ENCODE measurements at regions not wholly inside any gene's neighbourhood (a gene's known extent, or its start where the extent isn't known, plus 50 kb on each side); places are given as distances from the start of the nearest gene placed in this dataset.

DNA sequence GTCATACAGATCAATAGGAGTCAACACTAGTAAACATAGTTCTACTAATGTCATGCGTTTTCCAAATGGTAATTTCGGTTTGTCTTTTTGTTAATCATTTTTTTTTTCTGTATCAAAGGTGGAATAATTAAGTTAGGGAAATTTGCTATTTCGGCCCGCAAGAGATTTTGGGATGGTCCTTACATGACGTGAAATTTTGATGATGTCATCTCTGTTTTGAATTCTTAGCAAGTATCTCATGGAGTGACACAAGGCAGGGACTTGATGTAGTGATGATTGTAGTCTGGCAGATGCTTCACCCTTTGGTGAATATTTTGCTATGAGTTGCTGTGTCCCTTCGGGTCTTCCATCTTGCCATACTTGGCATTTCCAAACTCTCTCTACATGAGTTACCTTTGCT, 608.0 kb downstream of the BCKDHB start:
- TF ChIP-seq POLR2AphosphoS5 (IDR thresholded peaks at IDR 0.05) (no peak), POLR2A (IDR thresholded peaks at IDR 0.05) (no peak)
- TF ChIP-seq, protein P1, sequence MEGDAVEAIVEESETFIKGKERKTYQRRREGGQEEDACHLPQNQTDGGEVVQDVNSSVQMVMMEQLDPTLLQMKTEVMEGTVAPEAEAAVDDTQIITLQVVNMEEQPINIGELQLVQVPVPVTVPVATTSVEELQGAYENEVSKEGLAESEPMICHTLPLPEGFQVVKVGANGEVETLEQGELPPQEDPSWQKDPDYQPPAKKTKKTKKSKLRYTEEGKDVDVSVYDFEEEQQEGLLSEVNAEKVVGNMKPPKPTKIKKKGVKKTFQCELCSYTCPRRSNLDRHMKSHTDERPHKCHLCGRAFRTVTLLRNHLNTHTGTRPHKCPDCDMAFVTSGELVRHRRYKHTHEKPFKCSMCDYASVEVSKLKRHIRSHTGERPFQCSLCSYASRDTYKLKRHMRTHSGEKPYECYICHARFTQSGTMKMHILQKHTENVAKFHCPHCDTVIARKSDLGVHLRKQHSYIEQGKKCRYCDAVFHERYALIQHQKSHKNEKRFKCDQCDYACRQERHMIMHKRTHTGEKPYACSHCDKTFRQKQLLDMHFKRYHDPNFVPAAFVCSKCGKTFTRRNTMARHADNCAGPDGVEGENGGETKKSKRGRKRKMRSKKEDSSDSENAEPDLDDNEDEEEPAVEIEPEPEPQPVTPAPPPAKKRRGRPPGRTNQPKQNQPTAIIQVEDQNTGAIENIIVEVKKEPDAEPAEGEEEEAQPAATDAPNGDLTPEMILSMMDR (IDR thresholded peaks at IDR 0.05), result no peak
- intact Hi-C loops (cut with DNase I; ENCODE audit: low total_unique reads), result no loop called here

DNA sequence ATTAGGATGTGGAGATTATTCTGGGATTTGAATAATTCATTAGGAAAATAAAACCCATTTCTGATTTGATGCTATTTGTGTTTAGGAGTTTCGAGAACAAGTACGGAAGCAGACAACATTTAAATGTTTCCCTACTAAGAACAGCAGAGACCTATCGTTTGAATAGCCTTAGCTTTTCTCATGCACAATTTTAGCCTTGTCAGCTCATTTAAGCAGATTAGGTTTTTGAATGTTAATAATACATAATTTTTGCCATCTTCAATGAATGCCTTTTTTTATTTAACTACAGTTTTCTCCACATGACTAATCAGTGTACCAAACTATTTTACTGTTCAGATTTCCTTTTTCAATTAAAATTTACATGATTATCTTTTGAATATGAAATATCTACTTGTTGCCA, 592.0 kb downstream of the BCKDHB start:
- H3K27ac ChIP-seq, result no peak overlapping the region

More for the DNA sequence above, 608.0 kb downstream of the BCKDHB start:
- DNase-seq (ENCODE audit: low spot score in 2 of 2), result no peak
- Histone ChIP-seq H3K9me3 (no peaks in the 10 kb centered on the region), H3K36me3 (no peaks in the 10 kb centered on the region), H3K4me1 (no peaks in the 10 kb centered on the region), H3K4me3 (no peak overlapping the region), H3K27ac (no peak overlapping the region), H3K27me3 (no peaks in the 10 kb centered on the region)

DNA sequence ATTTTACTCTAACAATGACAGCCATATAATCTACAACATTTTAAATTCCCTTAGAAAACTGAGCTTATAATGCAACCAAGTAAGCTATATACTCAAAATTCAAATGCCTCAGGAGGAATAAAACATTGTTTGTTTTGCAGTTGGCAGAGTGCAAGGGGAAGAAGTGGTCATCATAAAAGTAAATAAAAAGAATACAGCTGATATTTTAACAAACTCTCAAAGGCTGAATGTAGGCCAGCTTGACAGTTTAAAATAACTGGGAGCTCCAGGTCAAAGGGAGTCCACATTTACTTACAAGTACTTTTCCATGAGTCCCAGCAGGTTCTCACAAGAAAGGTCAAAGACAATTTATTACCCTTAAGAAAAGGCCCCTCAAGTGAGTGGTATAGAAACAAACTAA, 589.8 kb downstream of the BCKDHB start:
- no peak overlapping the region for H3K4me3 ChIP-seq
- H3K27me3 ChIP-seq, result no peaks in the 10 kb centered on the region
- no peak overlapping the region for H3K27ac ChIP-seq
- H3K36me3 ChIP-seq, result no peaks in the 10 kb centered on the region
- no peak for DNase-seq (ENCODE audit: low spot score in 2 of 2)
- intact Hi-C loops (cut with DNase I; ENCODE audit: low total_unique reads), result no loop called here
- peaks cover 8% of the 10 kb centered on the region in 2 donors for H3K9me3 ChIP-seq
- no peak for TF ChIP-seq POLR2A (IDR thresholded peaks at IDR 0.05)
- TF ChIP-seq POLR2AphosphoS5 (IDR thresholded peaks at IDR 0.05), result no peak
- TF ChIP-seq, protein P1 (IDR thresholded peaks at IDR 0.05), result no peak
- no peaks in the 10 kb centered on the region for H3K4me1 ChIP-seq

More for the DNA sequence above, 592.0 kb downstream of the BCKDHB start:
- no peaks in the 10 kb centered on the region for H3K36me3 ChIP-seq
- H3K4me3 ChIP-seq, result no peak overlapping the region
- TF ChIP-seq POLR2A (IDR thresholded peaks at IDR 0.05), result no peak
- no peak for TF ChIP-seq POLR2AphosphoS5 (IDR thresholded peaks at IDR 0.05)
- TF ChIP-seq, protein P1 (IDR thresholded peaks at IDR 0.05), result no peak
- DNase-seq (ENCODE audit: low spot score in 2 of 2), result no peak
- no peaks in the 10 kb centered on the region for H3K4me1 ChIP-seq
- H3K27me3 ChIP-seq, result no peaks in the 10 kb centered on the region
- intact Hi-C loops (cut with DNase I; ENCODE audit: low total_unique reads), result no loop called here
- peaks cover 8 to 15% of the 10 kb centered on the region in 2 donors for H3K9me3 ChIP-seq

DNA sequence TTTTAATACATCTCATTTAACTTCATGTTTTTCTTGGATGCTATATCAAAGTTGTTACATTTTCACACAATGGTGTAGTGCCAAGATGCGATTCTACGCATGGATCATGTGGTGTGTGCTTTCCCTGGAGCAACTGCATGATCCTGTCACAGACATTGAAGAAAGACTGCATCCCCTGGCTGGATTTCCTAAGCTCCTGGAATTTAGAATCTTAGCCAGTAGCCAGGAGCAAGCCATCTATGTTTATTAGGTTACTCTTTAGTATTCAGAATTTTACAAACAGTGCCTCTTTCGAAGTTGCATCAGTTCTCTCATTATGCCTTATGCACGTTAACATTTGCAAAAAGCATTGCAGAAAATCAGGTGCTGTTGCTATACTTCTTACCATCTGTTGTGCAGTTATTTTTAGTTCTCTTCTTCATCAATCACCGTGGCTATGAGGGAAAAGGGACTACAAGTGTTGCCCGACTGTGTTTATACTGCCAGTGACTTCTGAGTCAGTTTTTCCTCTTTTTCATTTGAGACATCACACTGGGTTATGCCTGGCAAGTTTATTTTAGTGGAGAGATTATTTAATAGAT, 584.2 kb downstream of the BCKDHB start:
- Histone ChIP-seq H3K36me3 (no peaks in the 10 kb centered on the region), H3K4me1 (no peaks in the 10 kb centered on the region), H3K4me3 (peak overlapping the region in 1 of 3 donors; percentile 15), H3K27me3 (no peaks in the 10 kb centered on the region), H3K9me3 (peaks cover 0 to 4% of the 10 kb centered on the region in 2 donors), H3K27ac (no peak overlapping the region)
- TF ChIP-seq POLR2AphosphoS5 (IDR thresholded peaks at IDR 0.05) (no peak), POLR2A (IDR thresholded peaks at IDR 0.05) (no peak)
- TF ChIP-seq, protein P1 (IDR thresholded peaks at IDR 0.05), result no peak
- intact Hi-C loops (cut with DNase I; ENCODE audit: low total_unique reads), result no loop called here
- DNase-seq (ENCODE audit: low spot score in 2 of 2), result no peak

DNA sequence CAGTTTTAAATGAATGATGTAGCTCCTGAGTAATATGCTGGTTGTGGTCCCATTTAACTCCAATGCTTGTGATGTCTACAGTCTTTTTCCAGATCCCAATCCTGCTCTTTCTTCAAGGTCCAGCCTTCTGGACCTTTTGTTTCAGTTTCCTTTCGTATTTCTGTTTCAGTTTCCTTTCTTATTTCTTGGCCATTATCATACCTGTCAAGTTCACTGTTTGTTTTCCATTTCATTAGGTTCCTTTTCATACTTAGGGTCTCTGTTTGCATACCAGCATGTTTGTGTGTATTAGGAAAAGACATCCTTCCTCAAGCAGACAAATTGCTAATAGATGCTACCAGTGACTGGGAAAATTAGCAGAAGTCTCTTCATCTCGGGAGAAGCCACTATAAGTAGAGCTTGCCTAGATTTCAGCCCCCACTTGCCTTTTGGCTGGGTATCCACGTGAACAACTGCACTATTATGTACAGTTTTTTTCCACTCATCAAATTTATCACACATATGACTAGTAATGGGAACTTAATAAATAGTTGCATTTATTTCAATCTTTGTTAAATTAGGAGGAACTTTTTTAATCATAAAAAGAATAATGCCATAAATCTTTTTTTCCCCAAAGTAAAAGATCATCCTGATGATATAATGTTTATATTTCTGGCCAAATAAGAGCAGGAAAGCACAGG, 583.4 kb downstream of the BCKDHB start:
- Histone ChIP-seq H3K27me3 (no peaks in the 10 kb centered on the region), H3K36me3 (no peaks in the 10 kb centered on the region), H3K4me1 (no peaks in the 10 kb centered on the region), H3K27ac (no peak overlapping the region), H3K9me3 (peaks cover 0 to 4% of the 10 kb centered on the region in 2 donors), H3K4me3 (no peak overlapping the region)
- intact Hi-C loops (cut with DNase I; ENCODE audit: low total_unique reads), result no loop called here
- no peak for TF ChIP-seq POLR2A (IDR thresholded peaks at IDR 0.05)
- TF ChIP-seq POLR2AphosphoS5 (IDR thresholded peaks at IDR 0.05), result no peak
- TF ChIP-seq, protein P1 (IDR thresholded peaks at IDR 0.05), result no peak
- DNase-seq (ENCODE audit: low spot score in 2 of 2), result no peak
